Loucy (cell line): ENCODE measurements at regions not wholly inside any gene's neighbourhood (a gene's known extent, or its start where the extent isn't known, plus 50 kb on each side); places are given as distances from the start of the nearest gene placed in this dataset.

Source experiments
- H2AFZ ChIP-seq: fragments of 200-600 bp; sonication (generic); 2 replicates; pipeline ENCODE4 v1.6.0; 2016; ENCODE audit warnings: antibody characterized with exemption, mild to moderate bottlenecking, low read length, moderate library complexity
- H3F3A ChIP-seq: fragments of 200-600 bp; 2 replicates; pipeline ENCODE4 v1.6.0; 2016; ENCODE audit warnings: antibody characterized with exemption, low read depth, mild to moderate bottlenecking
- H3K27me3 ChIP-seq: fragments of 200-600 bp; sonication (generic); 2 replicates; pipeline ENCODE4 v1.6.1; 2014; ENCODE audit warnings: low read length, mild to moderate bottlenecking; ENCODE audit not compliant: insufficient read depth, poor library complexity, severe bottlenecking
- H3K36me3 ChIP-seq: fragments of 200-600 bp; sonication (generic); 2 replicates; pipeline ENCODE4 v1.6.1; 2016; ENCODE audit warnings: low read length; ENCODE audit not compliant: insufficient read depth
- H3K4me1 ChIP-seq: fragments of 200-600 bp; sonication (generic); 2 replicates; pipeline ENCODE4 v1.5.1; 2014; ENCODE audit warnings: low read length, mild to moderate bottlenecking; ENCODE audit not compliant: insufficient read depth, poor library complexity, severe bottlenecking
- H3K4me2 ChIP-seq: fragments of 200-600 bp; sonication (generic); 2 replicates; pipeline ENCODE4 v1.6.0; 2014; ENCODE audit warnings: antibody characterized with exemption, low read length, low read depth, mild to moderate bottlenecking; ENCODE audit not compliant: poor library complexity, severe bottlenecking
- H3K4me3 ChIP-seq: fragments of 200-600 bp; sonication (generic); 2 replicates; pipeline ENCODE4 v1.5.1; 2014; ENCODE audit warnings: low read length, mild to moderate bottlenecking, mixed read lengths; ENCODE audit not compliant: poor library complexity, severe bottlenecking
- H3K79me2 ChIP-seq: fragments of 200-600 bp; sonication (generic); 2 replicates; pipeline ENCODE4 v1.6.1; 2014; ENCODE audit warnings: low read length; ENCODE audit not compliant: insufficient read depth
- H3K9ac ChIP-seq: fragments of 200-600 bp; sonication (generic); 2 replicates; pipeline ENCODE4 v1.6.0; 2014; ENCODE audit warnings: mild to moderate bottlenecking, low read depth, low read length, moderate library complexity; ENCODE audit not compliant: poor library complexity, severe bottlenecking
- H3K9me2 ChIP-seq: fragments of 200-600 bp; sonication (generic); replicated peaks from 2 replicates; pipeline ENCODE4 v1.6.1; 2016; ENCODE audit warnings: low read depth, low read length, mixed read lengths
- H3K9me3 ChIP-seq: fragments of 200-600 bp; sonication (generic); 2 replicates; pipeline ENCODE4 v1.6.1; 2014; ENCODE audit warnings: mild to moderate bottlenecking, antibody characterized with exemption, low read length, low read depth; ENCODE audit not compliant: insufficient read depth
- H4K20me1 ChIP-seq: fragments of 200-600 bp; sonication (generic); 2 replicates; pipeline ENCODE4 v1.6.0; 2014; ENCODE audit warnings: antibody characterized with exemption, low read length, mild to moderate bottlenecking; ENCODE audit not compliant: insufficient read depth, poor library complexity, severe bottlenecking
- CTCF ChIP-seq: fragments of 200-600 bp; sonication (generic); conservative IDR thresholded peaks from 2 replicates; pipeline ENCODE4 v1.5.1; 2014; ENCODE audit warnings: mild to moderate bottlenecking, antibody characterized with exemption, low read length
- EZH2phosphoT487 ChIP-seq: fragments of 200-600 bp; IDR thresholded peaks from 2 replicates; pipeline ENCODE4 v1.6.1; 2018; ENCODE audit warnings: antibody characterized with exemption, mild to moderate bottlenecking, moderate library complexity, borderline replicate concordance

GRCh38 chr1:199786695-199787094 lies 240.8 kb upstream of the NR5A2 start:
- Histone ChIP-seq H3K9ac (no peak overlapping the region), H2AFZ (no peak overlapping the region), H3K4me3 (no peak overlapping the region), H3K36me3 (no peaks in the 10 kb centered on the region), H3K9me2 (no peaks in the 10 kb centered on the region), H3K4me2 (no peak overlapping the region), H3F3A (no peaks in the 10 kb centered on the region), H3K79me2 (no peaks in the 10 kb centered on the region), H4K20me1 (no peaks in the 10 kb centered on the region), H3K9me3 (no peaks in the 10 kb centered on the region), H3K4me1 (peaks cover 16% of the 10 kb centered on the region), H3K27me3 (no peaks in the 10 kb centered on the region)
- TF ChIP-seq CTCF (no peak), EZH2phosphoT487 (no peak)

- TF ChIP-seq EZH2phosphoT487: no peak
- TF ChIP-seq CTCF: no peak
- Histone ChIP-seq H3K9me2 (no peaks in the 10 kb centered on the region), H3K9me3 (no peaks in the 10 kb centered on the region), H3K27me3 (no peaks in the 10 kb centered on the region), H3F3A (no peaks in the 10 kb centered on the region), H3K36me3 (no peaks in the 10 kb centered on the region), H2AFZ (no peak overlapping the region), H3K4me3 (no peak overlapping the region), H3K9ac (no peak overlapping the region), H3K79me2 (no peaks in the 10 kb centered on the region), H3K4me1 (peaks cover 4% of the 10 kb centered on the region), H3K4me2 (no peak overlapping the region), H4K20me1 (no peaks in the 10 kb centered on the region)
These were observed 238.4 kb upstream of the NR5A2 start for GRCh38 chr1:199789141-199789540.

- Histone ChIP-seq H3K9me3 (no peaks in the 10 kb centered on the region), H2AFZ (no peak overlapping the region), H3K9ac (no peak overlapping the region), H3K4me1 (no peaks in the 10 kb centered on the region), H3K4me3 (no peak overlapping the region), H3F3A (no peaks in the 10 kb centered on the region), H3K27me3 (no peaks in the 10 kb centered on the region), H3K36me3 (no peaks in the 10 kb centered on the region), H3K79me2 (no peaks in the 10 kb centered on the region), H3K9me2 (no peaks in the 10 kb centered on the region), H4K20me1 (no peaks in the 10 kb centered on the region), H3K4me2 (no peak overlapping the region)
- TF ChIP-seq EZH2phosphoT487 (no peak), CTCF (no peak)
These were observed 236.0 kb upstream of the NR5A2 start for GRCh38 chr1:199791495-199791894.
